HL-60 (cell line): ENCODE measurements at regions not wholly inside any gene's neighbourhood (a gene's known extent, or its start where the extent isn't known, plus 50 kb on each side); places are given as distances from the start of the nearest gene placed in this dataset.

ENCODE experiments used
- DNase-seq, 2 experiments: peaks; one replicate each; pipeline ENCODE4 v3.0.0-alpha.2; 2010 to 2020; ENCODE audit warnings: low read depth in 1 of 2, low spot score in 1 of 2
- H3K27ac ChIP-seq: fragments of 250-450 bp; sonication (Bioruptor Pico); replicated peaks from 2 replicates; pipeline ENCODE4 v1.5.1; 2020; ENCODE audit warnings: mild to moderate bottlenecking, moderate library complexity
- H3K27me3 ChIP-seq: fragments of 250-450 bp; sonication (Bioruptor Pico); 2 replicates; pipeline ENCODE4 v1.5.1; 2021; ENCODE audit warnings: mild to moderate bottlenecking, moderate library complexity; ENCODE audit not compliant: insufficient read depth, poor library complexity, severe bottlenecking
- H3K4me3 ChIP-seq: replicated peaks from 2 replicates; pipeline ENCODE4 v1.5.1; 2011; ENCODE audit warnings: mild to moderate bottlenecking, control low read depth, low read length; ENCODE audit not compliant: insufficient read depth
- CTCF ChIP-seq: IDR thresholded peaks from one replicate; pipeline ENCODE4 v1.5.1; 2011; ENCODE audit warnings: low read length, control low read depth, inconsistent platforms; ENCODE audit not compliant: insufficient read depth
- GABPA ChIP-seq: IDR thresholded peaks from 2 replicates; pipeline ENCODE4 v1.6.1; 2012; ENCODE audit warnings: low read depth
- POLR2AphosphoS5 ChIP-seq: IDR thresholded peaks from 2 replicates; pipeline ENCODE4 v1.6.1; 2012; ENCODE audit warnings: low read depth
- REST ChIP-seq: IDR thresholded peaks from 2 replicates; pipeline ENCODE4 v1.6.1; 2012; ENCODE audit warnings: low read depth; ENCODE audit not compliant: insufficient replicate concordance
- SPI1 ChIP-seq: IDR thresholded peaks from 2 replicates; pipeline ENCODE4 v1.6.1; 2012; ENCODE audit warnings: low read depth, mild to moderate bottlenecking, borderline replicate concordance

GRCh38 chr2:7844414-7844965, 837.4 kb upstream of the ID2 start:
- Histone ChIP-seq H3K27ac (no peak overlapping the region), H3K27me3 (no peaks in the 10 kb centered on the region), H3K4me3 (no peak overlapping the region)
- no peak for DNase-seq
- no peak for TF ChIP-seq SPI1
- TF ChIP-seq GABPA = no peak
- TF ChIP-seq POLR2AphosphoS5 = no peak
- TF ChIP-seq CTCF = no peak

- H3K27me3 ChIP-seq = no peaks in the 10 kb centered on the region
- H3K27ac ChIP-seq = no peak overlapping the region
- no peak for DNase-seq
- TF ChIP-seq GABPA = no peak
- no peak for TF ChIP-seq CTCF
- TF ChIP-seq POLR2AphosphoS5 = no peak
- TF ChIP-seq REST = no peak
- TF ChIP-seq SPI1 = no peak
- no peak overlapping the region for H3K4me3 ChIP-seq
These were observed 836.5 kb upstream of the ID2 start for GRCh38 chr2:7845332-7845731.

- TF ChIP-seq SPI1 (no peak), REST (no peak), CTCF (no peak), POLR2AphosphoS5 (no peak), GABPA (no peak)
- no peak overlapping the region for H3K4me3 ChIP-seq
- DNase-seq = no peak
- H3K27ac ChIP-seq = no peak overlapping the region
- no peaks in the 10 kb centered on the region for H3K27me3 ChIP-seq
These were observed 835.2 kb upstream of the ID2 start for GRCh38 chr2:7846607-7847006.

- DNase-seq = no peak
- no peak for TF ChIP-seq GABPA
- no peak for TF ChIP-seq CTCF
- no peak for TF ChIP-seq POLR2AphosphoS5
- no peak for TF ChIP-seq SPI1
- no peak for TF ChIP-seq REST
- Histone ChIP-seq H3K27ac (no peak overlapping the region), H3K4me3 (no peak overlapping the region), H3K27me3 (no peaks in the 10 kb centered on the region)
These were observed 834.5 kb upstream of the ID2 start for GRCh38 chr2:7847321-7847720.
